ENCODE measurements at regions not wholly inside any gene's neighbourhood (a gene's known extent, or its start where the extent isn't known, plus 50 kb on each side); places are given as distances from the start of the nearest gene placed in this dataset.

- no peak for TF ChIP-seq POLR2AphosphoS5 (IDR thresholded peaks at IDR 0.05; ENCODE audit: low read depth, low read length)
- TF ChIP-seq POLR2A (IDR thresholded peaks at IDR 0.05; ENCODE audit: low read depth, low read length) = no peak
- no peak for TF ChIP-seq TAF1 (IDR thresholded peaks at IDR 0.05; ENCODE audit: borderline replicate concordance, low read depth, low read length)
Observed at GRCh38 chr3:106431721-106432120, 562.9 kb upstream of the CBLB start.

Data from GM12892 (cell line).